Glutamatergic neuron (in vitro differentiated cells): ENCODE measurements at regions not wholly inside any gene's neighbourhood (a gene's known extent, or its start where the extent isn't known, plus 50 kb on each side); places are given as distances from the start of the nearest gene placed in this dataset.
A peak's percentile ranks its signal among the peaks of the same experiment; 100 is the strongest.

Source experiments
- DNase-seq: peaks from one replicate; pipeline ENCODE4 v3.0.0; 2022
- H3K27ac Mint-ChIP-seq: one replicate; pipeline ENCODE4 v1.8.0; 2020; ENCODE audit warnings: mild to moderate bottlenecking, mixed read lengths, inconsistent platforms; ENCODE audit not compliant: unreplicated experiment
- H3K27me3 Mint-ChIP-seq: one replicate; pipeline ENCODE4 v1.8.0; 2020; ENCODE audit warnings: mild to moderate bottlenecking, moderate library complexity, mixed read lengths, inconsistent platforms; ENCODE audit not compliant: unreplicated experiment
- H3K36me3 Mint-ChIP-seq: one replicate; pipeline ENCODE4 v1.8.0; 2020; ENCODE audit warnings: mild to moderate bottlenecking, mixed read lengths, inconsistent platforms; ENCODE audit not compliant: unreplicated experiment
- H3K4me1 Mint-ChIP-seq: one replicate; pipeline ENCODE4 v1.8.0; 2020; ENCODE audit warnings: mild to moderate bottlenecking, low read depth, mixed read lengths, inconsistent platforms; ENCODE audit not compliant: unreplicated experiment
- H3K4me3 Mint-ChIP-seq: one replicate; pipeline ENCODE4 v1.8.0; 2020; ENCODE audit warnings: mild to moderate bottlenecking, mixed read lengths, inconsistent platforms; ENCODE audit not compliant: unreplicated experiment
- H3K9me3 Mint-ChIP-seq: one replicate; pipeline ENCODE4 v1.8.0; 2020; ENCODE audit warnings: mild to moderate bottlenecking, moderate library complexity, mixed read lengths, inconsistent platforms; ENCODE audit not compliant: unreplicated experiment
- TF ChIP-seq, protein P1 (sequence below): fragments of 200-600 bp; sonication (generic); IDR thresholded peaks from one replicate; pipeline ENCODE4 v1.5.0; 2021; ENCODE audit not compliant: partially characterized antibody, unreplicated experiment

DNA sequence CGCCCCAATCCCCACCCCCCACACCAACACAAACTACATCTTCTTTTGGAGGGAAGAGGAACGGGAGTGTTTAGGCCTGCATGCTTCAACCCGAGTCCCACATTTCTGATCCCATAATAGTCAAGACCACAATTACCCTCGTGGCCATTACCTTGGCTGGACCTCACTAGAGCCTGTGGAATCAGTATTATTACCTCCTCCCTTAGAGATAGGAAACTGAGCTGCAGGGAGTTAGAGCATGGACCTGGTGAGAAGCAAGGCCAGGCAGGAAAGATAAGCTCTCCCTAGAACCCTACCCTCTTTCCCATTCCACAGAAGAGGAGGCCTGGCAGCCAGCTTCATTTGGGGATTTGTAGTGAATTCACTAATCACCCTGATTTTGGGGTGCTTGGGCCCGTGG, 74.1 kb downstream of the NCR2 start:
- H3K9me3 Mint-ChIP-seq = peaks cover 5% of the 10 kb centered on the region
- H3K4me3 Mint-ChIP-seq = no peak overlapping the region
- H3K27me3 Mint-ChIP-seq = peaks cover 18% of the 10 kb centered on the region
- peaks cover 20% of the 10 kb centered on the region for H3K4me1 Mint-ChIP-seq
- TF ChIP-seq, protein P1, sequence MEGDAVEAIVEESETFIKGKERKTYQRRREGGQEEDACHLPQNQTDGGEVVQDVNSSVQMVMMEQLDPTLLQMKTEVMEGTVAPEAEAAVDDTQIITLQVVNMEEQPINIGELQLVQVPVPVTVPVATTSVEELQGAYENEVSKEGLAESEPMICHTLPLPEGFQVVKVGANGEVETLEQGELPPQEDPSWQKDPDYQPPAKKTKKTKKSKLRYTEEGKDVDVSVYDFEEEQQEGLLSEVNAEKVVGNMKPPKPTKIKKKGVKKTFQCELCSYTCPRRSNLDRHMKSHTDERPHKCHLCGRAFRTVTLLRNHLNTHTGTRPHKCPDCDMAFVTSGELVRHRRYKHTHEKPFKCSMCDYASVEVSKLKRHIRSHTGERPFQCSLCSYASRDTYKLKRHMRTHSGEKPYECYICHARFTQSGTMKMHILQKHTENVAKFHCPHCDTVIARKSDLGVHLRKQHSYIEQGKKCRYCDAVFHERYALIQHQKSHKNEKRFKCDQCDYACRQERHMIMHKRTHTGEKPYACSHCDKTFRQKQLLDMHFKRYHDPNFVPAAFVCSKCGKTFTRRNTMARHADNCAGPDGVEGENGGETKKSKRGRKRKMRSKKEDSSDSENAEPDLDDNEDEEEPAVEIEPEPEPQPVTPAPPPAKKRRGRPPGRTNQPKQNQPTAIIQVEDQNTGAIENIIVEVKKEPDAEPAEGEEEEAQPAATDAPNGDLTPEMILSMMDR = no peak
- peaks cover under 1% of the 10 kb centered on the region for H3K36me3 Mint-ChIP-seq
- no peak overlapping the region for H3K27ac Mint-ChIP-seq
- DNase-seq = no peak

- peaks cover 22% of the 10 kb centered on the region for H3K27me3 Mint-ChIP-seq
- H3K4me3 Mint-ChIP-seq = no peak overlapping the region
- TF ChIP-seq, protein P1 = no peak
- H3K9me3 Mint-ChIP-seq = peaks cover 10% of the 10 kb centered on the region
- peaks cover 37% of the 10 kb centered on the region for H3K4me1 Mint-ChIP-seq
- no peaks in the 10 kb centered on the region for H3K36me3 Mint-ChIP-seq
- DNase-seq = no peak
- no peak overlapping the region for H3K27ac Mint-ChIP-seq
Observed at GRCh38 chr6:41411961-41412360, 76.6 kb downstream of the NCR2 start.

DNA sequence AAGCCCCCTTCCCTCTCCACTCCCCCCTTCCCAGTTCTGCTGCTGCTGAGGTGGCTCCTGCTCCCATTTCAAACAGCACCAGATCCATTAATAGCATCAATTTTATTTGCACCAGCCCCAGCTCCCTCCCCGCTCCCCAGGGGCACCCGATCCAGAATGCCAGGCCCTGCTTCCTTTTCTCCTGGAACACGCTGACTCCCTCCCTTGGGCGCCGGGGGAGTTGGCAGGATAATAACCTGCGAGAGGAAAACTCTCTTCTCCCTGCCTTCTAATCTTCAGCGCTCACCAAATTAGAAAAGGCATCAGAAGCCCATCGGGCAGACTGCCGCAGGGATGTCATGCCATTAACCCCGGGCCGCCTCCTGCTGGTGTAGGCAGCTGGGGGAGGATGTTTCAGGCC, 77.8 kb downstream of the NCR2 start:
- Mint-ChIP-seq H3K36me3 (no peaks in the 10 kb centered on the region), H3K27me3 (peaks cover 27% of the 10 kb centered on the region), H3K4me3 (no peak overlapping the region), H3K9me3 (peaks cover 12% of the 10 kb centered on the region), H3K4me1 (peaks cover 37% of the 10 kb centered on the region), H3K27ac (no peak overlapping the region)
- TF ChIP-seq, protein P1 = no peak
- no peak for DNase-seq

DNA sequence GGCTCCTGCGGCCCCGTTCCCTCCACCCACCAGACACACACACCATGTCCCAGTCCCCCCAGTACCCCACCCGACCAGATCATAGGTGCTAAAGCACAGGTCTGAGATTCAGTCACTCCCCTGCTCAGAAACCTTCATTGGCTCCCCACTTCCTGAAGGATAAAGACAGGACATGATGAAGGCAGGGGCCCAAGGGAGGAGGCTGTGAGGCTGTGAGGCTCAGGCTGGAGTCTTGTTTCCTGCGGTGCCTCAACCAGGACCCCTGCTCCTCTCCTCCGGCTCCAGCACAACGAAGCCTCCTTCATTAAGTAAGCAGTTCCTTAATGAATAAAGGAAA, 81.1 kb downstream of the NCR2 start:
- Mint-ChIP-seq H3K27ac (peak overlapping the region; percentile 88), H3K4me1 (peaks cover 42% of the 10 kb centered on the region), H3K36me3 (peaks cover 5% of the 10 kb centered on the region), H3K4me3 (no peak overlapping the region), H3K9me3 (peaks cover 17% of the 10 kb centered on the region), H3K27me3 (peaks cover 28% of the 10 kb centered on the region)
- TF ChIP-seq, protein P1 = no peak
- no peak for DNase-seq

GRCh38 chr6:41418741-41419140, 83.3 kb downstream of the NCR2 start:
- Mint-ChIP-seq H3K36me3 (peaks cover 5% of the 10 kb centered on the region), H3K4me3 (no peak overlapping the region)
- TF ChIP-seq, protein P1 = no peak

More at GRCh38 chr6:41418741-41419140, 83.3 kb downstream of the NCR2 start:
- Mint-ChIP-seq H3K27ac (peak overlapping the region; percentile 4), H3K4me1 (peaks cover 36% of the 10 kb centered on the region), H3K27me3 (peaks cover 21% of the 10 kb centered on the region), H3K9me3 (peaks cover 22% of the 10 kb centered on the region)
- no peak for DNase-seq
